GM12892 (cell line): ENCODE measurements at regions not wholly inside any gene's neighbourhood (a gene's known extent, or its start where the extent isn't known, plus 50 kb on each side); places are given as distances from the start of the nearest gene placed in this dataset.

ENCODE experiments used
- DNase-seq: peaks from one replicate; pipeline ENCODE4 v3.0.0; 2011; ENCODE audit not compliant: insufficient read length
- FAIRE-seq: peaks from 2 replicates; lab custom pipeline; 2011; peaks lifted over from hg19 to GRCh38; lab: Jason Lieb, UNC
- POLR2A ChIP-seq: IDR thresholded peaks from 2 replicates; pipeline ENCODE4 v1.6.1; 2011; ENCODE audit warnings: low read depth, low read length, control low read depth
- POLR2AphosphoS5 ChIP-seq: IDR thresholded peaks from 2 replicates; pipeline ENCODE4 v1.6.1; 2011; ENCODE audit warnings: low read depth, low read length, control low read depth
- TAF1 ChIP-seq: IDR thresholded peaks from 2 replicates; pipeline ENCODE4 v1.6.1; 2011; ENCODE audit warnings: low read depth, mild to moderate bottlenecking, control low read depth, low read length, borderline replicate concordance

- DNase-seq: no peak
- TF ChIP-seq POLR2A: no peak
- no peak for FAIRE-seq
Observed at GRCh38 chr20:4352348-4352747, 103.3 kb upstream of the ADRA1D start.

GRCh38 chr20:4350096-4350495, 101.0 kb upstream of the ADRA1D start:
- no peak for TF ChIP-seq POLR2AphosphoS5
- no peak for TF ChIP-seq TAF1
- no peak for TF ChIP-seq POLR2A
- no peak for FAIRE-seq
- no peak for DNase-seq

- TF ChIP-seq POLR2A: no peak
- no peak for TF ChIP-seq TAF1
- no peak for TF ChIP-seq POLR2AphosphoS5
- FAIRE-seq (no peak), DNase-seq (no peak)
Observed at GRCh38 chr20:4344670-4345069, 95.6 kb upstream of the ADRA1D start.

- no peak for TF ChIP-seq POLR2A
- TF ChIP-seq POLR2AphosphoS5: no peak
- no peak for TF ChIP-seq TAF1
- DNase-seq (no peak), FAIRE-seq (no peak)
Observed at GRCh38 chr20:4342609-4343008, 93.5 kb upstream of the ADRA1D start.

GRCh38 chr20:4341804-4342485, 92.9 kb upstream of the ADRA1D start:
- FAIRE-seq (no peak), DNase-seq (no peak)
- no peak for TF ChIP-seq POLR2A

DNA sequence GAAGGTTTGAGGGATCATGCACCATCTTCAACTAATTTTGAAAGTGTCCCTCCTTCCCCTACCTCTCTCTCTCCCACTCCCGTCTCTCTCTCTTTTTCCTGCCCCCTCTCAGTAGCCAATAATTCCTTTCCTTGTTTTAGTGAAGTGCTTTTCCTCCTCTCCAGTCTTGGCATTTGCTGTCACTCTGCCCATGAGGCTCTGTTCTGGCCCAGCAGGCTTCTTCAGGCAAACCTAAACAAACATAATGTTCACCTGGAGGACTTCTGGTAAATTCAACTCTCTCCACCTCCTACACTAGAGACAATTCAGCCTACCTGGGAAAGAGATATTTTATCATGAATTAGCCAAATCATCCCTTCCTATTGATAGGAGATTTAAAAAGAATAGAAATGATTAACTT, 86.6 kb upstream of the ADRA1D start:
- DNase-seq (no peak), FAIRE-seq (no peak)
- no peak for TF ChIP-seq TAF1
- no peak for TF ChIP-seq POLR2AphosphoS5
- TF ChIP-seq POLR2A: no peak

DNA sequence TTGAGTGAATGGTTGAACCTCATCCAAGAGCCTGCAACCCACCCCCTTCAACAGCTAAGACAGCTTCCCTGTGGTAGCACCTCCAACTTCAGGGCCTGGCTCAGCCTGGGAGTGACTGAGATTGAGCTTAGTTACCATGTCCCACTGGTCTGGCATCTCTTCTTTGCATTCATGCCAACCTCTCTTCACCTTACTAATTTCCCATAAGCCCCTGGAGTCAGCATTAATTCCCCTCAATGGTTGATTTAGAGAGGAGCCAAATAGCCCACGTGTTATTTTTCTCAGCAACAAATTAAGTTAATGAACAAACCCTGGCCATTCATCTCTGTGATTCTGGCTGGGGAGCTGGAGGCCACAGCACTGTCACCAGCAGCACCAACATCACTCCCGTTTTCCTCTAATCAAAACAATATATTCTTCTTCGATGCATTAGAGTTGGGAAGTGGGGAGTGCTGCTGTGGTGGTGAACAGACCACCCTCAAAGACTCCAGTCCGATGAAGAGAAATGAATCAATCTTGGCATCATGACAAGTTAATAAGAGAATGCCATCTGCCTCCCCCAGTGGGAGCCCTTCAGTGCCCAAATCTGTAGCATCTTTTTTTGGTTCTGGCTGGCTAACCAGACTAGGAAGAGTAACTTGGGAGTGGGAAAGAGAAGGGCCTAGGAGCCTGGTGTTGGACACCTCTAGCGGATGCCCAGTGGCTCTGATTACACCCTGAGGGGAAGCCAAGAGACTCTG, 83.2 kb upstream of the ADRA1D start:
- DNase-seq: no peak
- TF ChIP-seq TAF1 (no peak), POLR2AphosphoS5 (no peak), POLR2A (no peak)

DNA sequence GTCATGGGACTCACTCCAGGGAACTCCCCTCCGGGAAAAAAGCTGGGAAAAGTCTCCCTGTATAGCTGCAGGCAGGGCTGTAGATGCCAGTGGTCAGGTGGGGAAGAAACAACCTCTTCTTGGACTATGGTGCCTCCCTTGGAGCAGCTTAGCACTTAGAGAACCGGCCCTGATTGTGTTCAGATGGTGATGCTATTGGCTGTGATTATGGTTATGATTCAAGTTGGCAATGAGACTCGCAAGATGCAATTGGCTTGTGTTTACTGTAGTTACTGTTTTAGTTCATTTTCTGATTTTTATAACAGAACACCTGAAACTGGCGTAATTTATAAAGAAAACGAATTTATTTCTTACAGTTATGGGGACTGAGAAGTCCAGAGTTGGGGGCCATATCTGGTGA, 80.9 kb upstream of the ADRA1D start:
- no peak for FAIRE-seq
- TF ChIP-seq TAF1 (no peak), POLR2AphosphoS5 (no peak), POLR2A (no peak)
- no peak for DNase-seq

More for the DNA sequence above, 83.2 kb upstream of the ADRA1D start:
- no peak for FAIRE-seq

GRCh38 chr20:4329232-4329631, 80.1 kb upstream of the ADRA1D start:
- TF ChIP-seq POLR2AphosphoS5 (no peak), POLR2A (no peak), TAF1 (no peak)
- no peak for DNase-seq
- no peak for FAIRE-seq

DNA sequence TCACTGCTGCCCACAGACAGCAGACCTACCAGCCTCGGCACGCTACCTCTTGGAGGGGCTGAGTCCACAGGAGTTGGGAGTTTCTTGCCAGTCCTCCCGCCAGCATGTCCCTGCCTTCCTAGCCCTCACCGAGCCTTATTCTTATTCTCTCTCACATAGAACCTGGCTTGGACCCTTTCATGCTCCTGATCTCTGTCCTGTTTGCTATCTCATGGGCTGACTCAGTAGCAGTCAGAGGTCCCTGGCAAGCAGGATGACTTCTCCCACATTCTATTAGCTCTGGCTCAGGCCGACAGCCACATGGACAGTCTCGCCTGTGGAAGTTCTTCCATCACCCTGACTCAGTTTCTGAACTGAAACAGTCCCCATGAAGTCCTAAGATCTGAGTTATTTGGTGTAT, 79.5 kb upstream of the ADRA1D start:
- FAIRE-seq (no peak), DNase-seq (no peak)
- TF ChIP-seq POLR2AphosphoS5 (no peak), POLR2A (no peak)

- FAIRE-seq (no peak), DNase-seq (no peak)
- TF ChIP-seq TAF1: no peak
- TF ChIP-seq POLR2AphosphoS5: no peak
- TF ChIP-seq POLR2A: no peak
Observed at GRCh38 chr20:4327956-4328355, 78.9 kb upstream of the ADRA1D start.

GRCh38 chr20:4326195-4327065, 77.3 kb upstream of the ADRA1D start:
- no peak for FAIRE-seq
- TF ChIP-seq POLR2A (no peak), TAF1 (no peak), POLR2AphosphoS5 (no peak)
- DNase-seq: no peak

- FAIRE-seq: no peak
- no peak for DNase-seq
- TF ChIP-seq POLR2A (no peak), TAF1 (no peak), POLR2AphosphoS5 (no peak)
Observed at GRCh38 chr20:4325548-4326187, 76.6 kb upstream of the ADRA1D start.
